ENCODE measurements at regions not wholly inside any gene's neighbourhood (a gene's known extent, or its start where the extent isn't known, plus 50 kb on each side); places are given as distances from the start of the nearest gene placed in this dataset.

DNA sequence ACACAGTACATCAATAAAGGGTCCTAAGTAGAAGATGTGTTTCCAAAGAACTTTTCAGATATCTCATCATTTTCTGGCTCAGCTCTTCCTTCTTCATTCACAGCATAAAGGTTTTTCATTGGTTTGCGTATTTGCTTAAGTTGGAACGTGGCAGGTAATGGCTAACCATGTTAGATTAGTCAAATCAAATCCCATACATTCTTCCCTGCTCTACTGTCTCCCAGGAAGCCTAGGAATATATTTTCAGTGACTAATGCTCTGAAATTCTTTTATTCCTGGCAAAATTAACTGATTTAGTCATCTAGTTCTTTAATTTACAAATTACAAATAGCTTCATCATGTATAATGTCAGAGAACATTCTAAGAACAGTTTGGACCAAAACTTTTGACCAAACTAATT is 99.6 kb upstream of the TMEM161B start:
- TF ChIP-seq TCF7 (CRISPR knock-in tag; IDR thresholded peaks at IDR 0.05; ENCODE audit: low read depth) (no peak), NFYB (CRISPR knock-in tag; conservative IDR thresholded peaks at IDR 0.05; ENCODE audit: low read depth) (no peak), CREM (CRISPR knock-in tag; IDR thresholded peaks at IDR 0.05) (no peak), ZNF121 (CRISPR knock-in tag; IDR thresholded peaks at IDR 0.05) (no peak)
- TF ChIP-seq, protein P1, sequence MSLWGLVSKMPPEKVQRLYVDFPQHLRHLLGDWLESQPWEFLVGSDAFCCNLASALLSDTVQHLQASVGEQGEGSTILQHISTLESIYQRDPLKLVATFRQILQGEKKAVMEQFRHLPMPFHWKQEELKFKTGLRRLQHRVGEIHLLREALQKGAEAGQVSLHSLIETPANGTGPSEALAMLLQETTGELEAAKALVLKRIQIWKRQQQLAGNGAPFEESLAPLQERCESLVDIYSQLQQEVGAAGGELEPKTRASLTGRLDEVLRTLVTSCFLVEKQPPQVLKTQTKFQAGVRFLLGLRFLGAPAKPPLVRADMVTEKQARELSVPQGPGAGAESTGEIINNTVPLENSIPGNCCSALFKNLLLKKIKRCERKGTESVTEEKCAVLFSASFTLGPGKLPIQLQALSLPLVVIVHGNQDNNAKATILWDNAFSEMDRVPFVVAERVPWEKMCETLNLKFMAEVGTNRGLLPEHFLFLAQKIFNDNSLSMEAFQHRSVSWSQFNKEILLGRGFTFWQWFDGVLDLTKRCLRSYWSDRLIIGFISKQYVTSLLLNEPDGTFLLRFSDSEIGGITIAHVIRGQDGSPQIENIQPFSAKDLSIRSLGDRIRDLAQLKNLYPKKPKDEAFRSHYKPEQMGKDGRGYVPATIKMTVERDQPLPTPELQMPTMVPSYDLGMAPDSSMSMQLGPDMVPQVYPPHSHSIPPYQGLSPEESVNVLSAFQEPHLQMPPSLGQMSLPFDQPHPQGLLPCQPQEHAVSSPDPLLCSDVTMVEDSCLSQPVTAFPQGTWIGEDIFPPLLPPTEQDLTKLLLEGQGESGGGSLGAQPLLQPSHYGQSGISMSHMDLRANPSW (CRISPR knock-in tag; conservative IDR thresholded peaks at IDR 0.05; ENCODE audit: low read depth): no peak
- TF ChIP-seq, protein P2, sequence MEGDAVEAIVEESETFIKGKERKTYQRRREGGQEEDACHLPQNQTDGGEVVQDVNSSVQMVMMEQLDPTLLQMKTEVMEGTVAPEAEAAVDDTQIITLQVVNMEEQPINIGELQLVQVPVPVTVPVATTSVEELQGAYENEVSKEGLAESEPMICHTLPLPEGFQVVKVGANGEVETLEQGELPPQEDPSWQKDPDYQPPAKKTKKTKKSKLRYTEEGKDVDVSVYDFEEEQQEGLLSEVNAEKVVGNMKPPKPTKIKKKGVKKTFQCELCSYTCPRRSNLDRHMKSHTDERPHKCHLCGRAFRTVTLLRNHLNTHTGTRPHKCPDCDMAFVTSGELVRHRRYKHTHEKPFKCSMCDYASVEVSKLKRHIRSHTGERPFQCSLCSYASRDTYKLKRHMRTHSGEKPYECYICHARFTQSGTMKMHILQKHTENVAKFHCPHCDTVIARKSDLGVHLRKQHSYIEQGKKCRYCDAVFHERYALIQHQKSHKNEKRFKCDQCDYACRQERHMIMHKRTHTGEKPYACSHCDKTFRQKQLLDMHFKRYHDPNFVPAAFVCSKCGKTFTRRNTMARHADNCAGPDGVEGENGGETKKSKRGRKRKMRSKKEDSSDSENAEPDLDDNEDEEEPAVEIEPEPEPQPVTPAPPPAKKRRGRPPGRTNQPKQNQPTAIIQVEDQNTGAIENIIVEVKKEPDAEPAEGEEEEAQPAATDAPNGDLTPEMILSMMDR (IDR thresholded peaks at IDR 0.05): no peak
- TF ChIP-seq, protein P3, sequence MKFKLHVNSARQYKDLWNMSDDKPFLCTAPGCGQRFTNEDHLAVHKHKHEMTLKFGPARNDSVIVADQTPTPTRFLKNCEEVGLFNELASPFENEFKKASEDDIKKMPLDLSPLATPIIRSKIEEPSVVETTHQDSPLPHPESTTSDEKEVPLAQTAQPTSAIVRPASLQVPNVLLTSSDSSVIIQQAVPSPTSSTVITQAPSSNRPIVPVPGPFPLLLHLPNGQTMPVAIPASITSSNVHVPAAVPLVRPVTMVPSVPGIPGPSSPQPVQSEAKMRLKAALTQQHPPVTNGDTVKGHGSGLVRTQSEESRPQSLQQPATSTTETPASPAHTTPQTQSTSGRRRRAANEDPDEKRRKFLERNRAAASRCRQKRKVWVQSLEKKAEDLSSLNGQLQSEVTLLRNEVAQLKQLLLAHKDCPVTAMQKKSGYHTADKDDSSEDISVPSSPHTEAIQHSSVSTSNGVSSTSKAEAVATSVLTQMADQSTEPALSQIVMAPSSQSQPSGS (CRISPR knock-in tag; IDR thresholded peaks at IDR 0.05; ENCODE audit: borderline replicate concordance, low read depth): no peak
- TF ChIP-seq, protein P4, sequence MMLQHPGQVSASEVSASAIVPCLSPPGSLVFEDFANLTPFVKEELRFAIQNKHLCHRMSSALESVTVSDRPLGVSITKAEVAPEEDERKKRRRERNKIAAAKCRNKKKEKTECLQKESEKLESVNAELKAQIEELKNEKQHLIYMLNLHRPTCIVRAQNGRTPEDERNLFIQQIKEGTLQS (CRISPR knock-in tag; conservative IDR thresholded peaks at IDR 0.05): no peak
